HS-27A (cell line): ENCODE measurements at regions not wholly inside any gene's neighbourhood (a gene's known extent, or its start where the extent isn't known, plus 50 kb on each side); places are given as distances from the start of the nearest gene placed in this dataset.

Experiments used
- DNase-seq: peaks from one replicate; pipeline ENCODE4 v3.0.0-alpha.2; 2012; ENCODE audit warnings: low read depth, missing footprints

DNA sequence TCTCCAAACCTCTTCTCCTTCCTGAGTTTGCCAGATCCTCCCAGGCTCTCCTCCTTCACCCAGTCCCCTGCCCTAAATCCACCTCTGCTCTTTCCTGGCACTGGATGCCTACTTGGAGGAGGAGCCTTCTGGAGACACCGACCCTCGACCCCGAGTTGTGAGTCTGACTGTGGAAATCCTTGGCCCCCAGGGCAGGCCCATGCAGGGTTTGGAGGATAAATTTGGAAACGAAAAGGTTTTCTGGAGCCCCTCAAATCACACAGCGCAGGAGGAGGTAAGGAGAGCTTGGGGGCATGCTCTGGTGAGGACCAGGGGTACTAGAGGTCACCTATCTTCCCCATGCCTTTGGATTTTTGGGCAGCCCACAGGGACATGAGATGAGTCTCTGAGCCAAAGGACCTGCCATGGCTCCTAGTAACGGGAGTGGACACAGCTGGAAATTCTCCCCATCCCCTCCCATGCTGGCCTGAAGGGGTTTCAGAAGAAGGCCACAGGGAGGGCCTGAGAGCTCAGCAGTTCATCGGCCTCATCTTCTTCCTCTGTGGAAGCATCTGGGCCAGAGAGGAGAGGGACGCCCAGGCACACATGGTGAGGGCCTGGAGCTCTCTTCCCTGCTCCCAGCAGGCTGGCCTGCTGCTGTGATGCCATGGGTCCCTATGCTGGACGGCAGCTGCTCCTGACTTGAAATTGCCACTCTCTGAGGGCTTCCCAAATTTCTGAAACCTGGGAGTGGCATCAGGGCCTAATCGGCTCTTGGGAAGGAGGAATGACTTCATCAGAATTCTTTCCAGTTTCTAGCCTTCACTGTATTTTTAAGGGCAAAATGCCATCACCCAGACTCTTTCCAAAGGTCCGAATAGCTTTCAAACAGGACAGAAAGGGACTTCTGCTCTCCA lies 68.6 kb upstream of the ITGA11 start:
- no peak for DNase-seq

DNA sequence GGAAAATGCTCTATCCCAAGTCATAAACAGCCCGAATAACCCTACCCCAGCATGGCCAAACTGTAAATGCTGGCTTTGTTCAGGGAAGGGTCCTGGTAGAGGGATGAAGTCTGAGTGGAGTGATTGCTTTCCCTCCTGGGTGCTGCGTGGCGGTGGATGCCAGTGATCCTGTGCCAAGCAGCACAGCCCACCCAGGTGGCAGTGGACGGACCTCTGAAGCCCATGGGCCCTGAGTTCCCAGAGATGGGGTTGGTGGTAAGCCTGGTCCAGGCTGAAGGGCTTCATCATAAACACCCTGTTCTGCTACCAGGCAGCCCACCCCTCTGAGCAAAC lies 69.3 kb upstream of the ITGA11 start:
- DNase-seq = no peak

GRCh38 chr15:68501616-68502015 lies 69.7 kb upstream of the ITGA11 start:
- no peak for DNase-seq

DNA sequence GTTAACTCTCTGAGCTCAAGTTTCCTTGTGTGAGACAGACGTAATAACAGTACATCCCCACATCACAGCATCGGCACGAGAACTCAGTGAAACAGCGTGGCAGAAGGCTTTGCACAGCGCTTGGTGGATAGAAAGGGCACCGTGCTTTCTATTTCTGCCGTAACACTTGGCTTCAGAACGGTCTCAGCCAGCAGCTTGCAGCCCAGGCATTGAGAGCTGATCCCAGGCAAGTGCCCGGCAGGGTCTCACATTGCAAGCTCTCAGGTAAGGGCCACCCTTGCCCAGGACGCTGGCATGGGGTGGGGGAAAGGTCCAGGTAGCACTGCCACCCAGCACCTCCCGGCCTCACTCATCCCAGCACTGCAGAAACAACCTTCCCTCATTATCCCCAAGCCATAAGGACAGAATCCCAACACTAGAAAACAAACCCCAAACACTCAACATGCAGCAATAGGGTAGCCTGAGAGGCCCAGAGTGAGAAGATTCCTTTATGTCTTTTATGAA lies 70.5 kb upstream of the ITGA11 start:
- no peak for DNase-seq

DNA sequence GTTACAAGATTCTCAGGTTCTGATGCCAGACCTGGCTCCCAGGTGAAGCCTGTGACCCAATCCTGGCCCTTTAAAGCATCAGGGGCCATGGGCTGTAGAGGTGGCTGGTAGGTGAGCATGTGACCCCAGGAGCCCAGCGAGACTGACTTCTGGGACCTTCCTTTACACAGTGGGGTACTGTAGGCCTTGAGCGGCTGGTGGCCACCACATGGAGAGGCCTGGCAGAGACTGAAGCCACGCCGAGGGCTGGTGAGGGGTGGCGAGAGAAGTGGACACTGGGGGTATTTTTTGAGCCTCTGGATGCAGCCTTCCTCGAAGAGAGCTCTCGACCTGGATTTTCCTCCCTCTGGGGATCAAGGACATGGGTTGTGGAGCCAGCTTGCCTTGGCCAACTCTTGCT lies 71.2 kb upstream of the ITGA11 start:
- no peak for DNase-seq

DNA sequence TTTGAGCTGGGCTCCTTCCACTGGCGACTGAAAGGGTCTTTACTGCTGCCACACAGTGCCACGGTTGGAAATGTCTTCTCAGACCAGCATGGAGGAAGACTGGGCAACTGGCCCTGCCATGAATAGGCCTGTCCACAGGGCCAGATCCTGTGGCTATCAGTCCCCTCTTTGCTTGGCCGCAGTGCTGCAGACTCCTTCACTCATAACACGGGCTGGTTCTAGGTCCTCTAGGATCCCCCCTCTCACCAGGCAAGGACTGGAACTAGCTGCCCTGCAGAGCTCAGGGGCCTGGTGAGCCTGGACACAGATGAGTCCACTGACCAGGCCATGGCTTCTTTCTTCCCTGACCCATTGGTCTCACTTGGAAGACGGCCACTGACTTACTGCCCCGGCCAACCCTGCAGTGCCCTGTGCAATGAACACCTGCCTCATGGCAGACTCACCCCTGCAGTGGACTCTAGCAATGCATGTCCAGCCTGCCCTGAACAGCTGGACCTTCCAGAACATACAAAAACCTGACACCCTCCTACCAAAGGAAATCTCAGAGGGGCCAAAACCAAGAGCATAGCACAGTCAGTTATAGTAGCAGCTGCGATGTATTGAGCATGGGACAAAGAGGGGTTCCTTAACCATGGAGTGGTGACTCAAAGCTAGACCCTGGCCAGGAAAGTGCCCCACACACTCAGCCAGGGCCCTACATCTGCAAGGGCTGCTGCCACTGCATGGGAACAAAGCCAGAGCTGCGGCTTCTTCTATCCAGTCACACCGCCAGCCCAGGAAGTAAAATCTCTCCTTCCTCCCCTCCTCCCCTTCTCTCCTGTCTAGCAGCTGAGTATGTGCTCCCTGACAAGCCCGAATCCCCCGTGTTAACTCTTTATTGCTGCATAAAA lies 72.1 kb upstream of the ITGA11 start:
- no peak for DNase-seq

DNA sequence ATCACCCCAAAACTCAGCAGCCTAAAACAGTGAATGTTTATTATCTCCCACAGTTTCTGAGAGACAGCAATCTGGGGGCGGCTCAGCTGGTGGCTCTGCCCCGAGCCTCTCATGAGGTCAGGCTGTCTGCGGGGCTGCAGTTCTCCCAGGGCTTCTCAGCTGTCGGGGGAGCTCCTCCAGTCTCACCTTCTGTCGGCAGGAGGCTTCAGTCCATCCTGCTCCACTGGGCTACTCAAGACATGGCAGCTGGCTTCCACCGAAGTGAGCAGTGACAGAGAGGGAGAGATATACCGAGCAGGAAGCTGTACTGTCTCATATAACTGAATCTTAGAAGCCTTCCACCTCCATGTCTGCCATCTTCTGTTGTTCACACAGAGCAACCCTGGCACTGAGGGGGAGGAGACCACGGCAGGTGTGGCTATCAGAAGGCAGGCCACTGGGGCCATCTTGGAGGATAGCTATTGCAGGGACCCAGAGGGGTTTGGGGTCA lies 72.8 kb upstream of the ITGA11 start:
- DNase-seq = no peak

DNA sequence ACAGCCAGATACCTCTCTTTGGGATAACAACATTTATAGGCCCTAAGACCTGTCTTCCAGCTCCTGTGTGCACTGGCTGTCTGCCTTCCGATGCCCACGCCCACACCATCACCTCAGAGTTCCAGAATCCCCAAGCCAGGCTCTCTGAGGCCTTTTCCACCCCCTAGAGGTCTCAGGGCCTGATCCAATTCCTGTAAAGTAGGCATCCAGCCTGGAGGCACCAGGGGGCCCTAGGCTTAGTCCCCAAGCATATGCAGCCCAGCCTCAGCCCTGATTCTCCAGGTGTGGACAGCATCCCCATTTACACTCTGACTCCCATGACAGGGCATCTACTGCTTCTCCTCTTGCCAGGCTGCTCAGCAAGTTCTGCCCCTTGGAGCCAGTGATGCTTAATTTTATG lies 72.7 kb upstream of the CORO2B start:
- DNase-seq = no peak

- no peak for DNase-seq
Measured at GRCh38 chr15:68507447-68507846, 71.3 kb upstream of the CORO2B start.

- DNase-seq = no peak
Measured at GRCh38 chr15:68508485-68509189, 70.2 kb upstream of the CORO2B start.

DNA sequence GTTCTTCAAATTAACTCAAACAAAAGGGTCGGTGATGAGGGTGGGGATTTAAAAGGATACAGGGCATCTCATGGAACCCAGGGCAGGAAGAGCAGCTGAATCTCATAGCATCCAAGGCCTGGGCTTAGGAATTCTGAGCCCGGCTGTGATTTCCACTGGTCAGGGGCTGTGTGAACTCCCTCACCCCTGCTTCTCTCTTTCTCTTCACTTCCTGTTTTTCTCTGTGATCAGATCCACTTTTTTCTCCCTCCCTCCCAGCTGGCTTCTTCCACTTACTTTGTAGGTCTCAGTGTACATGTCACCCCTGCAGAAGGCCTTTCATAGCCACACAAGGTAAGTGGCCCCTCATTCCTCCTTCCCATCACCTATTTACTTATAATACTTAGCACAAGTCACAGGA lies 68.2 kb upstream of the CORO2B start:
- no peak for DNase-seq

- no peak for DNase-seq
Measured at GRCh38 chr15:68511073-68511991, 67.5 kb upstream of the CORO2B start.

DNA sequence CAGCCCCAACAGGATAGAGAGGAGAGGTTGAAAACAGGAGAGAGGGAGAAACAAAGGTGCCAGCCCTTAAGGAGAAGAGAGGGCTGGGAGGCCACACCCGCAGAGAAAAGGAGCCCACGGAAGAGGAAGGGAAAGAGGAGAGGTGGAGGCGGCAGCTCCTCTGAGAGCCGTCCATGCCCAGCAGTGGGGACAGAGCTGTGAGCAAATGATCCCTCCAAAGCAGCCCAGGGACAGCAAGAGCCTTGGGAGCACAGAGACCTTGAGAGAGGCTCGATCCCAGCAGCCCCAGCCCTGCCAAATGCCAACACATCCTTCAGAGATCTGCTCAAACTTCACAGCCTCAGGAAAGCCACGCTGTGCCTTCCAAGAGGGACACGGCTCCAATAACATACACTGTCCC lies 66.7 kb upstream of the CORO2B start:
- no peak for DNase-seq

DNA sequence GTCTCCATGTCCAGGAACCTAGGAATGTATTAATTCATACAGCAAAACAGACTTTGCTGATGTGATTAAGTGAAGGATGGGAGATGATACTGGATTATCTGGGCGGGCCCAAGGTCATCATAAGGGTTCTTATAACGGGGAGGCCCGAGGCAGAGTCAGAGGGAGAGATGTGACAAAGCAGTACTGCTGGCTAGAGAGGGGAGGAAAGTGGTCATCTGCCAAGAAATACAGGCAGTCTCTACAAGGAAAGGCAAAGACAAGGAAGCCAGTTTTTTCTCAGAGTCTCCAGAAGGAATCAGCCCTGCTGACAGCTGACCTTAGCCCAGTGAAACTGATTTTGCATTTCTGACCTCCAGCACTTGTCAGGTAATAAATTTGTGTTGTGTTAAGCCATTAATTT lies 66.2 kb upstream of the CORO2B start:
- DNase-seq = no peak

DNA sequence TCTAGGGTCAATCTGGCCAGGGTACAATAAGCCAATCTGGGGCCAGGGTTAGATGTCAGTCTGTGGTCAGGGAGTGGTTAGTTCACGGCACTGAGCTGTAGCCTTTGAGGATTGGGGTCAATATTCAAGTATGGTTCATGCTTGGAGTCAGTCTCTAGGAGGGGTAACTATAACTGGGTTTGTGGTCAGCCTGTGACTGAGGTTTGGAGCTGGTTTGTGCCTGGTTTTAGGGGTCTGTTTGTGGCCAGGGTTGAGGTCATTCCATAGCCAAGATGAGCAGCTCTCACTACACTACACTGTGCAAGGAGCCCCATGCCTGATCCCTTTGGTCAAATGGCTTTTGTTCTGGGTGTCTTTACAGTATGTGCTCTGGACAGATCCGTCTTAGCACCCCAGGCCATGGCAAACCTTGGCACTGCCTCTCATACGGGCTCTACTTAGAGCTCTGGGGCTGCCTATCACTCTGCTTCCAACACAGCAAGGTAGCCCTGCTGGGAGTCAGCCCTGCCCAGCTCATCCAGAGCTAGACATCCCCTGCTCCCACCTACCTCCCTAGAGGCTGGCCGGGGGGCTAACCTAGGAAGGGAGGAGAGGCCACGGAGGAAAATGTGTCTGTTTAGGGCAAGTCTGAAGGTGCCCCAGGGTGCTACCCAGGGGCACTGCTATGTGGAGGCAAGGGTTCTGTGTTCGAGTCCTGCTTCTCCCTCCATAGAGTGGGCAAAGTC lies 63.3 kb upstream of the CORO2B start:
- DNase-seq = no peak

DNA sequence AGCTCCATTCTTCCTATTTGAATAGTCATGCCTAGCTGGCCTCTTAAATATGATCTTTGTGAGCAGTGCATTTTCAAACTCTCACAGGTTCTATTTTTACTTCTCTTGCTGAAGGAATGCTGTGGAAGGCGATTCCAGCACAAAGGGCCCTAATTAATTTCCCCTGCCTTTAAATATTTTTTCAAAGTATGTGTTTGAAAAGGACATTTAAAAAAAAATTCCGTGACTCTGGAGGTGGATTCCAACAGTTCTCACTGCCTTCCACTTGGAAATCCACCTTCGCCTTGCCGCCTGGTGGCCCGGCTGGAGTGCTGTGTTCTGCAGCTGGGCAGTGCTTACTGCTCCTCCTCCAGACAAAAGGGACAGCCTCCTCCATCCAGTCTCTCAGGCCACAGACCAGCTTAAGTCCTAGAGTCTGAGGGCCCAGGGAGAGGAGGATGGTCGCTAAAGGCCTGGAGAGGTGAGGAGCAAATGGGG lies 61.5 kb upstream of the CORO2B start:
- DNase-seq = no peak

DNA sequence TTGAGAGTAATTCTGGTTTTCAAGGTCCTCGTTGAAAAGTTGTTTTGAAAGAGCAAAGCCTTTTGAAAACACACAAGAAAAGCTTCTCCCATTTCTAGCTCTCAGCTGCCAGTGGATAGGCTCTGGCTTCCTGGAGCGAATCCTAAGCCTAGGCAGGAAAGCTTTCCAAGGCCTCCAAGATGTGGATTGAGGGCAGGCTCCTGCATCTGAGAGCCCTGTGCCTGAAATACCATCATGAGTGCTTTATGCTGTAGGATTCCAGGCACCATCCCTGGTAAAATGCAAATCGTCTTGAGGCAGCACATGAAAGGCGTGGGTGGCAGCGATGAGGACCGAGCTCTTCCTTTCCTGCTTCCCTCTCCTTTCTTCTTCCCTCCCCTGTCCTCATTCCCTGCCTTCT lies 60.7 kb upstream of the CORO2B start:
- no peak for DNase-seq

GRCh38 chr15:68518785-68519430 lies 59.9 kb upstream of the CORO2B start:
- DNase-seq = no peak

DNA sequence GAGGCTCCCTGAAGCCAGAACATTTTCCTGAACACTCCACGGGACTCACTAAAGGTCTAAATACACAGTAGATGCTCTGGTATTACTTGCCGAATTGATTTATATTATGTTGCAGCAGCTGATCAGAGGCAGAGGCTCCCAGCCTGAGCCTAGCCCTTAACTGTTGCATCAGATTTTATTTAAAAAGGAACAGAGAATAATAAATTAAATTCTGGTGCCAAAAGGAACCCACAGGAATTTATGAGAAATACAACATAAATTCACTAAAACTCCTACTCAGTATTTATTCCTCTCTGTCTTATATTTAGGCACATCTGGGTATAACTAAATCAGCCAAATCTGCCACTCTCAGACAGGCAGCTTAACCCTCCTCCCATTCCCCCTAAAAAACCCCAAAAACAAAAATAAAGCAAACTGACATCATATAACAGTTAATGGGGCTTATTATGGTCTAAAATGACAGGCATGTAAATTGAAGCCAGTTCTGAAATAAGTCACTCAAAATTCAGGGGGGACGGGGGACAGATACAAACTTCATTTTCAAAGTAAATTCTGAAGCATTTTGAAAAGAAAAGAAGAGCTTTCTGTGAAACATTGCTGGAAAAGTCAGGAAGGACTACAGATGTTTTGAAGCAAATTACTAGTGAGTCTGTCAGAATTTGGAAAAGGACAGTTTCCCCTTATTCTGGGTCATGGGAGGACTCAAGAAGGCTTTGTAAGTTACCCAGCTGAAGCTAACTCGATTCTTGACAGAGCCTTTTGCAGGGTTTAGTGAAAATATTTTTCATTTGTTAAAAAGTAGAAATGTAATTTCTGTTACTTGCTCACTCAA lies 53.8 kb upstream of the CORO2B start:
- DNase-seq = peak; percentile 74
